Medulla oblongata (tissue), 1 donor: ENCODE measurements at regions not wholly inside any gene's neighbourhood (a gene's known extent, or its start where the extent isn't known, plus 50 kb on each side); places are given as distances from the start of the nearest gene placed in this dataset.

Experiments
- DNase-seq: peaks from one replicate; pipeline ENCODE4 v3.0.0-alpha.2; 2015; ENCODE audit errors: extremely low spot score

GRCh38 chr2:18149660-18150246, 271.3 kb downstream of the KCNS3 start:
- peak; percentile 65 for DNase-seq

GRCh38 chr2:18136881-18137475, 258.5 kb downstream of the KCNS3 start:
- DNase-seq = no peak

DNA sequence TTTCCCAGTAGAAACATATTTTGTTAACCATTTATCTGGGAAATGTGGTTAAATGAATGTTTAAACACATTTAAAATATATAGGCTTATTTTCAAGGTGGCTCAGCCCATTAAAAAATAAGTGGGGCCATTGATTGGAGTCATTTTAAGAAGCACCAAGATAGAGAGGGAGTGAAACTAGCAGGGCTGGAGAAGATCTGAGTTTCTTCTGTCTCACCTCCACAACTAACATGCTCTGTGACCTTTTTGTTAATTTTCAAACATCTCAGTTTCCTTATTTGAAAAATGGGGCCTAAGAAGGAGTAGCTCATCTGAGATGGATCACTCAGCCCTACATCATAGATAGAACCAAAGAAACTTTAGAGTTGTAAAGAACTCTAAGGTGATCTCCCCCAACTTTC, 254.8 kb downstream of the KCNS3 start:
- DNase-seq = no peak

GRCh38 chr2:18132697-18133096, 254.2 kb downstream of the KCNS3 start:
- no peak for DNase-seq

DNA sequence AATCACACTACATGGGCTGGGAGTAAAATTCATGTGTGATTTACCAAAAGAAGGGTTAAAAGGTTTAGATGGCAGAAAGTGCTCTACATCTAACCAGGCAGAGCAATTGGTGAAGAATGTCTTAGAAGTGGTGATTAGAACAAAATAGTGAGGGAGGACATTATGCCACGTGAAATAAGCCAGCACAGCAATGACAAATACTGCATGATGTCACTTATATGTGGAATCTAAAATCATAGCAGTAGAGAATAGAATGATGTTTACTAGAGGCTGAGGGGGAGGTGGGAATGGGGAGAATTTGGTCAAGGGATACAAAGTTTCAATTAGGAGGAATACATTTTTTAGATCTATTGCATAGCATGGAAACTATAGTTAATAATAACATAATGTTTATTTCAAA, 253.3 kb downstream of the KCNS3 start:
- DNase-seq = no peak

GRCh38 chr2:18129348-18129747, 250.9 kb downstream of the KCNS3 start:
- DNase-seq = no peak

GRCh38 chr2:18125303-18125702, 246.8 kb downstream of the KCNS3 start:
- no peak for DNase-seq

DNA sequence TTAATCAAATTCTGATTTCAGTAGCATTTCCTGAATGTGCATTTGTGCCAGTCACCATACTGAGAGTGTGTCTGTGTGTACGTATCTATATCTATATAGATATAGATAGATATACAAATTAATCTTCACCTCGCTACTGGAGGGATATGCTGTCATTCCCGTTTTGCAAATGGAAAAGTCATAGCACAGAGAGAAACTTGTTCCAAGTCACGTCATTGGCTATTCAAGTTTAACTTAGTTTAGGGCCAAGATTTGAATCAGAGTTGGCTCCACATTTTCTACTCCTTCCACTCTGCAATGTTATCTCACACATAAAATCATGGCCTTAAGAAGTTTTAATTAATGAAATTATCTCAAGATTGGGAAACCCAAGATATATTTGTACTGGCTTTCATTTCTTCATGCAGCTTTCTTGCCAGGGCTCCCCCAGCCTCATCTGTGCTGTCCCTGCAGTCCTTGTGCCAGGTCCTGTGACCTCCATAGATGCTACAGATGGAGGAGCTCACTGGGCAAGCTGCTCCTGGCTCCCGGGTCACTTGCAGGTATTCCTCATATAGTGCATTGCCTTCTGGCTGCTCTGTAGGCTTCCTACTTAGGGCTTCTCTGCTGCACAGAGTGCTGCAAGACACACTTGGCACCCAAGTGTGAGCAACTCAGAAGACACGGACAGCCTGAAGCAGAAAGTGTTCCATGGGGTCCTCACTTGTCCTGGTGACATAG, 245.8 kb downstream of the KCNS3 start:
- DNase-seq = no peak

GRCh38 chr2:18123577-18123976, 245.1 kb downstream of the KCNS3 start:
- no peak for DNase-seq

- DNase-seq = no peak
Measured at GRCh38 chr2:18123211-18123570, 244.7 kb downstream of the KCNS3 start.

- DNase-seq = no peak
Measured at GRCh38 chr2:18122544-18123210, 244.2 kb downstream of the KCNS3 start.

GRCh38 chr2:18119883-18120282, 241.4 kb downstream of the KCNS3 start:
- no peak for DNase-seq

GRCh38 chr2:18118703-18119102, 240.2 kb downstream of the KCNS3 start:
- no peak for DNase-seq

- no peak for DNase-seq
Measured at GRCh38 chr2:18117592-18117991, 239.1 kb downstream of the KCNS3 start.

DNA sequence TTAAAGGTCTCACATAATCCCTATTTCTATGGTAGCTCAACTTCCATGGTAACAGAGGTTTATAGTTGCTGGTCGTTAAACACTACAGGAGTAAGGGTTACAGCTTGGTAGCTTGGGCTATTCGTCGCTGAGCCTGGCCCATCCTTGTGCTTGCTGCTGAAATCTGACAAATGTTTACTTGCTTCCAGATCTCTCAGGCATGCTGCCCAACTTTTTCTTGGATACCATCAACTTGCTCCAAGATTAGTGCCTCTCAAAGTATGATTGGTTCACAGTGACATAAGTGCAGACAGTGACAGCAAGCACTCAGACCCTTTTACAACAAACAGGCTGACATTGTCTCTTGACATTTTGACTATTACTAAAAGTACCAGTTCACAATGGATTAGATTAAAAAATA, 231.8 kb downstream of the KCNS3 start:
- DNase-seq = no peak

GRCh38 chr2:18106841-18107240, 228.4 kb downstream of the KCNS3 start:
- DNase-seq = no peak

DNA sequence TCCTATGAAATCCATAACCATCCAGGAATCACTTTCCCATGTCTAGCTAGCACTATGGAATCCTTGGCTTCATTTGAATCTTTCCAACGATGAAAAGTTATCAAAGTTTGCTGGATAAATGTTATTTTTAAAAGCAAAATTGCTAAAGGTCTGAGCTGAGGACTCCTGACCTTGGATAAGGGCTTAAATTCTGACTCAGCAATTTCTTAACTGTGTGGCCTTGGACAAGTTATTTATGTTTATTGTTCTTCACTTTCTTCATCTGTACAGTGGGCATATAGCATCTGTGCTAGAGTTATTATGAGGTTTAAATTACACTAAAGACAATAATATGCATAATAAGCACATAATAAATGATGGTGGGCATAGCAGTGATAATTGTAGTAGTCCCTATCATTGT, 227.5 kb downstream of the KCNS3 start:
- DNase-seq = no peak

GRCh38 chr2:18104595-18105224, 226.2 kb downstream of the KCNS3 start:
- DNase-seq = no peak

GRCh38 chr2:18096836-18097405, 218.5 kb downstream of the KCNS3 start:
- DNase-seq = peak; percentile 39

- DNase-seq = no peak
Measured at GRCh38 chr2:18094277-18094676, 215.8 kb downstream of the KCNS3 start.

DNA sequence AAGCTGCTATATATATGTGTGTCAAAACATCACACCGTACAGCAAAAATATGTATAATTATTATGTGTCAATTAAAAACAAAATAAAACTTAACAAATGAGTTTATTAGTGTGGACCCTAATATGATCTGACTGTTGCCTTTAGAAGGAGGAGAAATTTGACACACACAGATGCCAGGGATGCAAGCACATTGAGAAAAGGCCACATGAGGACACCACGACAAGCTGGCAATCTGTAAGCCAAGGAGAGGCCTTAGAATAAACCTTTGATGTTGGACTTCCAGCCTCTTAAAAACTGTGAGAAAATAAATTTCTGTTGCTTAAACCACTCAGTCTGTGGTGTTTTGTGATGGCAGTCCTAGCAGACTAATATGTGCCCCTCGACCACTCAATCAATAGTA, 214.7 kb downstream of the KCNS3 start:
- no peak for DNase-seq

GRCh38 chr2:18092760-18093159, 214.3 kb downstream of the KCNS3 start:
- no peak for DNase-seq
